Tibial artery (tissue), 4 donors: ENCODE measurements at regions not wholly inside any gene's neighbourhood (a gene's known extent, or its start where the extent isn't known, plus 50 kb on each side); places are given as distances from the start of the nearest gene placed in this dataset.
"Not testable (repeated sequence)": the region's sequence is repeated elsewhere in the genome, so short reads cannot be mapped to it uniquely, and the experiment has no call there.

ENCODE experiments used
- DNase-seq, 2 donors: peaks; one replicate each; pipeline ENCODE4 v3.0.0-alpha.2; 2019
- H3K27ac ChIP-seq, 2 donors: fragments of 200-600 bp; sonication (generic) in 1 of 2; 1 replicate in 1 of 2; 2 replicates in 1 of 2; pipeline ENCODE4 v1.5.1; 2018 to 2019; ENCODE audit warnings: mild to moderate bottlenecking in 1 of 2
- H3K27me3 ChIP-seq, 2 donors: fragments of 200-600 bp; sonication (generic) in 1 of 2; one replicate each; pipeline versions ENCODE4 v1.5.1 to v1.6.0; 2016 to 2019
- H3K36me3 ChIP-seq, 3 donors: fragments of 200-600 bp; sonication (generic) in 2 of 3; one replicate each; pipeline ENCODE4 v1.5.1; 2016 to 2019; ENCODE audit warnings: mild to moderate bottlenecking in 2 of 3
- H3K4me1 ChIP-seq, 4 donors: fragments of 200-600 bp; sonication (generic) in 2 of 4; 1 replicate in 3 of 4; 2 replicates in 1 of 4; pipeline ENCODE4 v1.5.1; 2016 to 2019
- H3K4me3 ChIP-seq, 2 donors: fragments of 200-600 bp; sonication (generic) in 1 of 2; 1 replicate in 1 of 2; 2 replicates in 1 of 2; pipeline ENCODE4 v1.5.1; 2018 to 2019; ENCODE audit warnings: mild to moderate bottlenecking in 2 of 2
- H3K9me3 ChIP-seq, 3 donors: fragments of 200-600 bp; sonication (generic) in 1 of 3; one replicate each; pipeline ENCODE4 v1.5.1; 2016 to 2019
- intact Hi-C: fragments of 100-400 bp; cut with DNase I; formaldehyde crosslinking; loops from one replicate; pipeline ENCODE4 v1.15.0; 2023; ENCODE audit warnings: low total_unique reads
- TF ChIP-seq, protein P1 (sequence below), 2 experiments: fragments of 200-600 bp in 1 of 2; fragments of 450-650 bp in 1 of 2; IDR thresholded peaks; one replicate each; pipeline ENCODE4 v1.5.1; 2017 to 2019; ENCODE audit warnings: antibody characterized with exemption in 2 of 2, mild to moderate bottlenecking in 1 of 2, moderate library complexity in 1 of 2

DNA sequence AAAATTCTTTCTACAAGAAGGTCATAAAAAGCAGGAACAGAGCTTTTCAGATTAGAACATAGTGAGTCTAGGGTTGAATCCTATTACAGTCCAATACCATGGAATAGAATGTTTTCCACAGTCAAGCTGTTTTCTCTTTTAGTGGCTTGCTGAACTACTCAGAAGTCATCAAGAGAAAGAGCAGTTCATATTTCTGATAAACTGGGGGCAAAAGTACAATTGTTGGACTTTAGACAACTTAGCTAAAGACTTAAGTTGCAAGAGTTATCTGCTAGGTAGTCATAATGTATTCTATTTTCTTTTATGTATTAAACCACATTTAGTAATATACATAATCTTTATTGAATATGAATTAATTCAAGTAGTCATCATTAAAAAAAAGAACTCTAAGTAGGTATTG, 233.1 kb upstream of the GRIA1 start:
- intact Hi-C loops: no loop called here
- Histone ChIP-seq H3K27me3 (no peaks in the 10 kb centered on the region), H3K9me3 (no peaks in the 10 kb centered on the region), H3K27ac (no peak overlapping the region), H3K4me3 (no peak overlapping the region), H3K36me3 (no peaks in the 10 kb centered on the region), H3K4me1 (no peaks in the 10 kb centered on the region)
- TF ChIP-seq, protein P1, sequence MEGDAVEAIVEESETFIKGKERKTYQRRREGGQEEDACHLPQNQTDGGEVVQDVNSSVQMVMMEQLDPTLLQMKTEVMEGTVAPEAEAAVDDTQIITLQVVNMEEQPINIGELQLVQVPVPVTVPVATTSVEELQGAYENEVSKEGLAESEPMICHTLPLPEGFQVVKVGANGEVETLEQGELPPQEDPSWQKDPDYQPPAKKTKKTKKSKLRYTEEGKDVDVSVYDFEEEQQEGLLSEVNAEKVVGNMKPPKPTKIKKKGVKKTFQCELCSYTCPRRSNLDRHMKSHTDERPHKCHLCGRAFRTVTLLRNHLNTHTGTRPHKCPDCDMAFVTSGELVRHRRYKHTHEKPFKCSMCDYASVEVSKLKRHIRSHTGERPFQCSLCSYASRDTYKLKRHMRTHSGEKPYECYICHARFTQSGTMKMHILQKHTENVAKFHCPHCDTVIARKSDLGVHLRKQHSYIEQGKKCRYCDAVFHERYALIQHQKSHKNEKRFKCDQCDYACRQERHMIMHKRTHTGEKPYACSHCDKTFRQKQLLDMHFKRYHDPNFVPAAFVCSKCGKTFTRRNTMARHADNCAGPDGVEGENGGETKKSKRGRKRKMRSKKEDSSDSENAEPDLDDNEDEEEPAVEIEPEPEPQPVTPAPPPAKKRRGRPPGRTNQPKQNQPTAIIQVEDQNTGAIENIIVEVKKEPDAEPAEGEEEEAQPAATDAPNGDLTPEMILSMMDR (IDR thresholded peaks at IDR 0.05): no peak
- DNase-seq: no peak

DNA sequence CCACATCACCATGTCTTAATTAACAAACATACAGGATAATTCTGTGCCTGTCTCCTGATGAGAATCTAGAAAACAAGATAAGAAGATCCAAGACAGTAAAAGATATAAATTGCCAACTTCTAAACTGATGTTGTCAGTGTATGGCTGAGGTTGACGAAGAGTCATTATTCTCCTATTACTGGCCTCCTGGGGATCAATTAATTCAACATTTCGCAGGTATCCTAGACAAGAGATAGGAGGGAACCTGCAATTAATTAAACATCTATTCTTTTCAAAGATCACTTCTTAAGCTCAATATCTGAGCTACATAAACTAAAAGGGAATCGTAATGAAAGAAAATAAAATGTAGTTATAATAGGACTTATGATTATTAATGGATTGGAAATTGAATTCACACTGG, 232.0 kb upstream of the GRIA1 start:
- H3K27ac ChIP-seq: no peak overlapping the region
- no peaks in the 10 kb centered on the region for H3K27me3 ChIP-seq
- no peaks in the 10 kb centered on the region for H3K36me3 ChIP-seq
- no peaks in the 10 kb centered on the region for H3K9me3 ChIP-seq
- no peaks in the 10 kb centered on the region for H3K4me1 ChIP-seq
- no peak for DNase-seq
- intact Hi-C loops: no loop called here
- TF ChIP-seq, protein P1 (IDR thresholded peaks at IDR 0.05): no peak
- no peak overlapping the region for H3K4me3 ChIP-seq

- intact Hi-C loops: no loop called here
- no peak overlapping the region for H3K4me3 ChIP-seq
- H3K27me3 ChIP-seq: no peaks in the 10 kb centered on the region
- TF ChIP-seq, protein P1 (IDR thresholded peaks at IDR 0.05): no peak
- H3K27ac ChIP-seq: no peak overlapping the region
- no peaks in the 10 kb centered on the region for H3K9me3 ChIP-seq
- H3K4me1 ChIP-seq: no peaks in the 10 kb centered on the region
- no peak for DNase-seq
- H3K36me3 ChIP-seq: no peaks in the 10 kb centered on the region
Measured at GRCh38 chr5:153267506-153267905, 223.0 kb upstream of the GRIA1 start.

DNA sequence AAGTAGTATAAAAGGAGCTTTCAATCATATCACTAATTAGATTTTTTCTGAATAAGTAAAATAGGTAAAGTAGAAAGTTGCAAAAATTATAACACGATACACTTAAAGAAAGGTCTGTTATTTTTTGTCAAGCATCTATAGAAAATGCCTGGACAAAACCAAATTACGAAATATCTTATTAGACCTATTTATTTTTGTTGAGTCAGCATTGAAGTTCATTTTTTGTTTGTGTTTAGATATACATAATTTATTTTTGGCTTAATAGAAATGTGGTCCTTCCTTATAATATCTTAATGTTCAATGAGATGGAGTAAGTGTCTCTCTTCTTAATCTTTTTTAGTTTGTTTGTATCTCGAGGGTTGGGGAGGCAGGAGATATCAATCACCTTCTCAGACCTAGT, 214.8 kb upstream of the GRIA1 start:
- Histone ChIP-seq H3K27me3 (no peaks in the 10 kb centered on the region), H3K9me3 (no peaks in the 10 kb centered on the region), H3K27ac (no peak overlapping the region), H3K36me3 (no peaks in the 10 kb centered on the region), H3K4me3 (no peak overlapping the region), H3K4me1 (no peaks in the 10 kb centered on the region)
- DNase-seq: no peak
- intact Hi-C loops: no loop called here
- TF ChIP-seq, protein P1 (IDR thresholded peaks at IDR 0.05): no peak

- Histone ChIP-seq H3K36me3 (no peaks in the 10 kb centered on the region), H3K9me3 (no peaks in the 10 kb centered on the region), H3K4me1 (no peaks in the 10 kb centered on the region), H3K27me3 (no peaks in the 10 kb centered on the region), H3K4me3 (no peak overlapping the region), H3K27ac (no peak overlapping the region)
- TF ChIP-seq, protein P1 (IDR thresholded peaks at IDR 0.05): no peak
- no peak for DNase-seq
- intact Hi-C loops: no loop called here
Measured at GRCh38 chr5:153276151-153276550, 214.3 kb upstream of the GRIA1 start.

DNA sequence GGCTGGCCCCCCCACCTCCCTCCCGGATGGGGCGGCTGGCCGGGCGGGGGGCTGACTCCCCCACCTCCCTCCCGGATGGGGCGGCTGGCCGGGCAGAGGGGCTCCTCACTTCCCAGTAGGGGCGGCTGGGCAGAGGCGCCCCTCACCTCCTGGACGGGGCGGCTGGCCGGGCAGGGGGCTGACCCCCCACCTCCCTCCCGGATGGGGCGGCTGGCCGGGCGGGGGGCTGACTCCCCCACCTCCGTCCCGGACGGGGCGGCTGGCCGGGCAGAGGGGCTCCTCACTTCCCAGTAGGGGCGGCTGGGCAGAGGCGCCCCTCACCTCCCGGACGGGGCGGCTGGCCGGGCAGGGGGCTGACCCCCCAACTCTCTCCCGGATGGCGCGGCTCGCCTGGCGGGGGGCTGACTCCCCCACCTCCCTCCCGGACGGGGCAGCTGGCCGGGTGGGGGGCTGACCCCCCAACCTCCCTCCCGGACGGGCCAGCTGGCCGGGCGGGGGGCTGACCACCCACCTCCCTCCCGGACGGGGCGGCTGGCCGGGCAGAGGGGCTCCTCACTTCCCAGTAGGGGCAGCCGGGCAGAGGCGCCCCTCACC, 194.1 kb upstream of the GRIA1 start:
- H3K36me3 ChIP-seq, H3K4me3 ChIP-seq, intact Hi-C loops, DNase-seq, H3K27ac ChIP-seq, H3K9me3 ChIP-seq, H3K4me1 ChIP-seq, H3K27me3 ChIP-seq: not testable (repeated sequence)
